ENCODE measurements at regions not wholly inside any gene's neighbourhood (a gene's known extent, or its start where the extent isn't known, plus 50 kb on each side); places are given as distances from the start of the nearest gene placed in this dataset.

GRCh38 chr3:115547207-115547606 is 76.1 kb upstream of the GAP43 start:
- DNase-seq = no peak

GRCh38 chr3:115548611-115549010 is 74.7 kb upstream of the GAP43 start:
- DNase-seq = no peak

- no peak for DNase-seq
Measured at GRCh38 chr3:115549071-115549470, 74.2 kb upstream of the GAP43 start.

GRCh38 chr3:115550285-115550761 is 73.0 kb upstream of the GAP43 start:
- DNase-seq = no peak

GRCh38 chr3:115551016-115551415 is 72.3 kb upstream of the GAP43 start:
- DNase-seq = no peak

GRCh38 chr3:115552007-115552406 is 71.3 kb upstream of the GAP43 start:
- DNase-seq = no peak

- DNase-seq = no peak
Measured at GRCh38 chr3:115553796-115554486, 69.4 kb upstream of the GAP43 start.

GRCh38 chr3:115554487-115554807 is 68.9 kb upstream of the GAP43 start:
- no peak for DNase-seq

- no peak for DNase-seq
Measured at GRCh38 chr3:115562636-115563267, 60.6 kb upstream of the GAP43 start.

GRCh38 chr3:115563984-115564383 is 59.3 kb upstream of the GAP43 start:
- DNase-seq = no peak

- DNase-seq = no peak
Measured at GRCh38 chr3:115571413-115571812, 51.9 kb upstream of the GAP43 start.
